OCI-LY3 (cell line): ENCODE measurements at regions not wholly inside any gene's neighbourhood (a gene's known extent, or its start where the extent isn't known, plus 50 kb on each side); places are given as distances from the start of the nearest gene placed in this dataset.

ENCODE experiments used
- H2AFZ ChIP-seq: fragments of 200-600, 300-600 bp; shearing (Covaris generic); 2 replicates; pipeline ENCODE4 v1.6.0; 2014; ENCODE audit warnings: antibody characterized with exemption, low read depth, low read length
- H3K27ac ChIP-seq: fragments of 200-600, 300-600 bp; sonication (generic); 2 replicates; pipeline ENCODE4 v1.5.1; 2014; ENCODE audit warnings: mild to moderate bottlenecking, low read length, moderate library complexity, mixed read lengths
- H3K27me3 ChIP-seq: fragments of 200-600, 300-600 bp; sonication (generic); 2 replicates; pipeline ENCODE4 v1.6.1; 2014; ENCODE audit warnings: low read depth, low read length, mixed read lengths
- H3K36me3 ChIP-seq: fragments of 200-600, 300-600 bp; sonication (generic); replicated peaks from 2 replicates; pipeline ENCODE3; 2014; ENCODE audit warnings: low read depth, low read length, mixed read lengths
- H3K4me1 ChIP-seq: fragments of 300-600, 200-600 bp; sonication (generic); 2 replicates; pipeline ENCODE4 v1.6.1; 2014; ENCODE audit warnings: low read length, mixed read lengths
- H3K4me2 ChIP-seq: fragments of 200-600, 300-600 bp; sonication (generic); 2 replicates; pipeline ENCODE4 v1.6.1; 2014; ENCODE audit warnings: low read length, mixed read lengths
- H3K4me3 ChIP-seq: fragments of 300-600, 200-600 bp; sonication (generic); 2 replicates; pipeline ENCODE4 v1.5.1; 2014; ENCODE audit warnings: antibody characterized with exemption, mild to moderate bottlenecking, low read length, moderate library complexity
- H3K79me2 ChIP-seq: fragments of 300-600, 200-600 bp; shearing (Covaris generic); 2 replicates; pipeline ENCODE4 v1.6.1; 2014; ENCODE audit warnings: mild to moderate bottlenecking, low read length, mixed read lengths
- H3K9ac ChIP-seq: fragments of 300-600, 200-600 bp; shearing (Covaris generic); 2 replicates; pipeline ENCODE4 v1.6.0; 2014; ENCODE audit warnings: mild to moderate bottlenecking, low read length, moderate library complexity
- H3K9me3 ChIP-seq: fragments of 200-600, 300-600 bp; shearing (Covaris generic); 2 replicates; pipeline ENCODE4 v1.6.1; 2014; ENCODE audit warnings: low read length, mixed read lengths; ENCODE audit not compliant: insufficient read depth
- H4K20me1 ChIP-seq: fragments of 200-600, 300-600 bp; sonication (generic); 2 replicates; pipeline ENCODE4 v1.6.1; 2016; ENCODE audit warnings: low read length, mixed read lengths; ENCODE audit not compliant: insufficient read depth
- CTCF ChIP-seq: fragments of 200-600, 300-600 bp; sonication (generic); IDR thresholded peaks from 2 replicates; pipeline ENCODE4 v1.5.1; 2014; ENCODE audit warnings: antibody characterized with exemption, low read length, low read depth
- EZH2phosphoT487 ChIP-seq: fragments of 200-600 bp; shearing (Covaris generic); IDR thresholded peaks from 2 replicates; pipeline ENCODE4 v1.6.1; 2018; ENCODE audit warnings: antibody characterized with exemption, mixed run types, low read depth

GRCh38 chr12:76274420-76275083, 73.7 kb downstream of the BBS10 start:
- Histone ChIP-seq H4K20me1 (no peaks in the 10 kb centered on the region), H3K4me1 (no peaks in the 10 kb centered on the region), H3K27me3 (no peaks in the 10 kb centered on the region), H3K4me3 (no peak overlapping the region), H3K9ac (no peak overlapping the region), H3K36me3 (no peaks in the 10 kb centered on the region), H2AFZ (no peak overlapping the region), H3K27ac (no peak overlapping the region), H3K9me3 (no peaks in the 10 kb centered on the region), H3K79me2 (no peaks in the 10 kb centered on the region), H3K4me2 (no peak overlapping the region)
- TF ChIP-seq EZH2phosphoT487 (no peak), CTCF (no peak)

- Histone ChIP-seq H2AFZ (no peak overlapping the region), H3K4me1 (no peaks in the 10 kb centered on the region), H3K4me2 (no peak overlapping the region), H3K4me3 (no peak overlapping the region), H3K27me3 (no peaks in the 10 kb centered on the region), H3K36me3 (no peaks in the 10 kb centered on the region), H3K9me3 (no peaks in the 10 kb centered on the region), H3K79me2 (no peaks in the 10 kb centered on the region), H3K9ac (no peak overlapping the region), H4K20me1 (no peaks in the 10 kb centered on the region), H3K27ac (no peak overlapping the region)
- TF ChIP-seq CTCF (no peak), EZH2phosphoT487 (no peak)
These were observed 75.9 kb downstream of the BBS10 start for GRCh38 chr12:76272287-76272686.

GRCh38 chr12:76270657-76271358, 77.4 kb downstream of the BBS10 start:
- Histone ChIP-seq H3K4me3 (no peak overlapping the region), H3K36me3 (no peaks in the 10 kb centered on the region), H2AFZ (no peak overlapping the region), H3K9me3 (no peaks in the 10 kb centered on the region), H3K9ac (no peak overlapping the region), H4K20me1 (no peaks in the 10 kb centered on the region), H3K27me3 (no peaks in the 10 kb centered on the region), H3K79me2 (no peaks in the 10 kb centered on the region), H3K27ac (no peak overlapping the region), H3K4me1 (no peaks in the 10 kb centered on the region), H3K4me2 (no peak overlapping the region)
- no peak for TF ChIP-seq CTCF
- TF ChIP-seq EZH2phosphoT487 = no peak

- no peak overlapping the region for H2AFZ ChIP-seq
- peaks cover 5% of the 10 kb centered on the region for H3K4me1 ChIP-seq
- no peak overlapping the region for H3K27ac ChIP-seq
- H3K79me2 ChIP-seq = no peaks in the 10 kb centered on the region
- TF ChIP-seq CTCF = no peak
- no peak for TF ChIP-seq EZH2phosphoT487
- H3K4me2 ChIP-seq = no peak overlapping the region
- H3K9me3 ChIP-seq = no peaks in the 10 kb centered on the region
- H3K9ac ChIP-seq = no peak overlapping the region
- no peaks in the 10 kb centered on the region for H3K36me3 ChIP-seq
- no peaks in the 10 kb centered on the region for H3K27me3 ChIP-seq
- no peak overlapping the region for H3K4me3 ChIP-seq
- H4K20me1 ChIP-seq = no peaks in the 10 kb centered on the region
These were observed 79.9 kb downstream of the BBS10 start for GRCh38 chr12:76268267-76268666.
